Tibial nerve (tissue), 3 donors: ENCODE measurements at regions not wholly inside any gene's neighbourhood (a gene's known extent, or its start where the extent isn't known, plus 50 kb on each side); places are given as distances from the start of the nearest gene placed in this dataset.

Experiments
- EP300 ChIP-seq, 2 donors: sonication (generic); formaldehyde crosslinking; IDR thresholded peaks; one replicate each; pipeline ENCODE4 v1.6.1; 2017; ENCODE audit warnings: antibody characterized with exemption in 2 of 2, mild to moderate bottlenecking in 1 of 2
- POLR2A ChIP-seq, 2 donors: fragments of 450-650 bp; IDR thresholded peaks; one replicate each; pipeline ENCODE4 v1.6.1; 2017; ENCODE audit warnings: antibody characterized with exemption in 2 of 2, mild to moderate bottlenecking in 2 of 2, moderate library complexity in 2 of 2

- TF ChIP-seq EP300 (IDR thresholded peaks at IDR 0.05) (no peak), POLR2A (IDR thresholded peaks at IDR 0.05) (no peak)
Measured at GRCh38 chr6:144346719-144347447, 61.7 kb downstream of the UTRN start.
